ENCODE measurements at regions not wholly inside any gene's neighbourhood (a gene's known extent, or its start where the extent isn't known, plus 50 kb on each side); places are given as distances from the start of the nearest gene placed in this dataset.

DNA sequence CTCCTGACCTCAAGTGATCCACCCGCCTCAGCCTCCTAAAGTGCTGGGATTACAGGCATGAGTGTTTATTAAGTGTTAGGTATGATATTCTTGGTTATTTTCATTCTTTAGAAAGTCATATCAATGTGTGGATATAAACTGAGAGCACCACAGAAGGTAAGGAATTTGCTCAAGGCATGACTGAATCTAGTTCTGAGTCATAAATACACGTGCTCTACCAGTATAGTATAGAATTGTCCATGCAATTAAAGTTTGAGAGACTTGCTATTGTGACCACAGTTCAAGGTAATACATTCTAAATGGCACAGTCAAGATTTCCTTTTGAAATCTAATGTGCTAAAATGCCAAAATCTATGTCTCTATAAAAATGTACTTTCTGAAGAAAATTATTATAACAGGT, 401.1 kb upstream of the CHRM3 start:
- TF ChIP-seq, protein P1, sequence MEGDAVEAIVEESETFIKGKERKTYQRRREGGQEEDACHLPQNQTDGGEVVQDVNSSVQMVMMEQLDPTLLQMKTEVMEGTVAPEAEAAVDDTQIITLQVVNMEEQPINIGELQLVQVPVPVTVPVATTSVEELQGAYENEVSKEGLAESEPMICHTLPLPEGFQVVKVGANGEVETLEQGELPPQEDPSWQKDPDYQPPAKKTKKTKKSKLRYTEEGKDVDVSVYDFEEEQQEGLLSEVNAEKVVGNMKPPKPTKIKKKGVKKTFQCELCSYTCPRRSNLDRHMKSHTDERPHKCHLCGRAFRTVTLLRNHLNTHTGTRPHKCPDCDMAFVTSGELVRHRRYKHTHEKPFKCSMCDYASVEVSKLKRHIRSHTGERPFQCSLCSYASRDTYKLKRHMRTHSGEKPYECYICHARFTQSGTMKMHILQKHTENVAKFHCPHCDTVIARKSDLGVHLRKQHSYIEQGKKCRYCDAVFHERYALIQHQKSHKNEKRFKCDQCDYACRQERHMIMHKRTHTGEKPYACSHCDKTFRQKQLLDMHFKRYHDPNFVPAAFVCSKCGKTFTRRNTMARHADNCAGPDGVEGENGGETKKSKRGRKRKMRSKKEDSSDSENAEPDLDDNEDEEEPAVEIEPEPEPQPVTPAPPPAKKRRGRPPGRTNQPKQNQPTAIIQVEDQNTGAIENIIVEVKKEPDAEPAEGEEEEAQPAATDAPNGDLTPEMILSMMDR (IDR thresholded peaks at IDR 0.05): no peak
- no peak for TF ChIP-seq POLR2A (IDR thresholded peaks at IDR 0.05)
